HG02798 (cell line): ENCODE measurements at regions not wholly inside any gene's neighbourhood (a gene's known extent, or its start where the extent isn't known, plus 50 kb on each side); places are given as distances from the start of the nearest gene placed in this dataset.
"Not testable (repeated sequence)": the region's sequence is repeated elsewhere in the genome, so short reads cannot be mapped to it uniquely, and the experiment has no call there.

Experiments used
- ATAC-seq: cut with Tn5 transposase; IDR thresholded peaks from one replicate; pipeline ENCODE4 v1.9.1; 2021; ENCODE audit warnings: mild to moderate bottlenecking; ENCODE audit not compliant: unreplicated experiment, poor library complexity

GRCh38 chr2:234863043-234863934, 88.5 kb upstream of the SH3BP4 start:
- no peak for ATAC-seq

GRCh38 chr2:234861841-234862735, 89.7 kb upstream of the SH3BP4 start:
- no peak for ATAC-seq

- not testable (repeated sequence) for ATAC-seq
These were observed 92.4 kb upstream of the SH3BP4 start for GRCh38 chr2:234859330-234859872.

DNA sequence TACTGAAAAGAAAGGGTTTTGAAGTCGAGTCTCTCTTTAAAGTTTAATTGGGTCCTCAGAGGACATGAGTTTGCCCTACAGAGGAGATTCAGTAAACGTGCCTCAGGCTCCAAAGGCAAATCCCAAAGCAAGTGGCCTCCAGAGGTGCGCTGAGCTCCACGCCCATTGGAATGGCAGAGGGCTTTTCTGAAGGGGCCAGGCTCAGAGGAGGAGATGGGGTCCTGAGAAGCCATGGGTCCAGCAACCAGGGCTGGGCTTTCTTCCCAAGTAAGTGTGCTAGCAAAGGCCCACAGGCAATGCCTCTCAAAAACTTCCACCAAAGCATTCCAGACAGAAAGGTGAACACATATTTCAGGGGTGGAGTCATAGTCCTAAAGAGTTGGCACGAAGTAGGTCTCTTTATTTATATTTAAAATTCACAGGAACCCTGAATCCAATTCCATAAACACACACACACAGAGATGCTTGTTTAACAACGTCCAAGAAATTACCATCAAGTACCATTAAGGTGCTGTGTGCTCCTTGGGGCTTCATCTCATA, 93.0 kb upstream of the SH3BP4 start:
- no peak for ATAC-seq

GRCh38 chr2:234858145-234858544, 93.7 kb upstream of the SH3BP4 start:
- ATAC-seq = no peak

DNA sequence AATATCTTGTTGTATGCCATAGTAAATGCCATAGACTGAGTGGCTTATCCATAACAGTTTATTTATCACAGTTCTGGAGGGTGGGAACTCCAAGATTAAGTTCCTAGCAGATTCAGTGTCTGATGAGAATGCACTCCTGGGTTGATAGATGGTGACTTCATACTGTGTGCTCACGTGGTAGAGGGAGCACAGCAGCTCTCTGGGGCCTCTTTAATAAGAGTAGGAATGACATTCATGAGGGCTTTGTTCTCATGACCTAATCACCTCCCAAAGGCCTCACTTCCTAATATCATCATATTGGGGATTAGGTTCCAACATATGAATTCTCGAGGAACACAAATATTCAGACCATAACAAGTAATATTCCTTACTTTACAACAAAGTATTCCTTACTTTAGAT, 98.1 kb upstream of the SH3BP4 start:
- no peak for ATAC-seq

- ATAC-seq = no peak
These were observed 98.9 kb upstream of the SH3BP4 start for GRCh38 chr2:234852941-234853340.

DNA sequence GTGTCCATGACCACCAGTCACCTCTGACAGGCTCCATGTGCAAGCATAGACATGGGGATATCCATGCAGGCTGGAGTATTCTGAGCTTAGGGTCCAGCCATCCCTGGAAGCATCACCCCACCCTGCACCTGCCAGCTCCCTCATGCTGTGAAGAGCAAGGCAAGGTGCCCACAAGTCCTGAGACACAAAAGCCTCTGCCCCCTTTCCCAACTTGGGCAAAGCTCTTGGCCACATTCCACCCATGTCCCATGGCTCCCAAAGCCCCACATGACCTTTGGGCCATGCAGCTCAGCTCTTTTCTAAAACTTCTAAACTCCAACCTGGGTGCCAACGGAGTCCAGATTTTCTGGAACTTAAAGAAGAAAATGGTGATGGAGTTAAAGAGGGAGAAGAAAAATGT, 99.8 kb upstream of the SH3BP4 start:
- ATAC-seq = no peak

- ATAC-seq = no peak
These were observed 100.4 kb upstream of the SH3BP4 start for GRCh38 chr2:234851451-234851850.

GRCh38 chr2:234850818-234851217, 101.0 kb upstream of the SH3BP4 start:
- no peak for ATAC-seq

- no peak for ATAC-seq
These were observed 102.1 kb upstream of the SH3BP4 start for GRCh38 chr2:234849678-234850077.

DNA sequence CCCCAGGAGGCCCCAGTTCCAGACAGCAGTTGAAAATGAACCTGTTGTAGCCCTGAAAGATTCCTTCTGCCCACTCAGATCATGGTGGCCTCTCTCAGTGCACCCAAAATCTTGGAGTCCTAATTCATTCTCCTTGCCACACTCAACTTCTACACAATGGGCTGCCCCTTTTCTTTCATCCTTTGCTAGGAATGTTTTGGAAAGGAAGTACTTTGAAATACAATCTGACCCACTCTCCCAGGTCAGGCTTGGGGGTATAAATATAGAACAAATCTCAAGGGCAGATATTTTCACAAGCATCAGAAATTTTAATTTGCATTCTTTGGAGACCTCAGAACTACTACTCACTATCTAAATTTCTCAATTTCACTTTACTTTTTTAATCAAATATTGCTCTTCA, 103.2 kb upstream of the SH3BP4 start:
- ATAC-seq = no peak

- ATAC-seq = no peak
These were observed 104.2 kb upstream of the SH3BP4 start for GRCh38 chr2:234847639-234848038.

DNA sequence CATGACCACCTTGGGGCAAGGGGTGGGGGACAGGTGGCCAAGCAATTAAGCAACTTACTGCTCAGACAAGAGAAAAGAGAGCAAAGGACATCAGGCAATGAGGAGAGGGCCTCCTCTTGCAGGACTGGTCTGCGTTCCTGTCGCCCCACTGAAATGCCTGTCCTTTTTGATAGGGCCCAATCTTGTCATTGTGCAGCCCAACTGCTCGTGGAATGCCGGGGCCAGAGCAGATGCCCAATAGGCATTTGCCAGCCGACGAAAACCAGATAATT, 104.5 kb upstream of the SH3BP4 start:
- ATAC-seq = no peak

- ATAC-seq = no peak
These were observed 105.0 kb upstream of the SH3BP4 start for GRCh38 chr2:234846599-234847363.

- no peak for ATAC-seq
These were observed 105.9 kb upstream of the SH3BP4 start for GRCh38 chr2:234845602-234846590.

DNA sequence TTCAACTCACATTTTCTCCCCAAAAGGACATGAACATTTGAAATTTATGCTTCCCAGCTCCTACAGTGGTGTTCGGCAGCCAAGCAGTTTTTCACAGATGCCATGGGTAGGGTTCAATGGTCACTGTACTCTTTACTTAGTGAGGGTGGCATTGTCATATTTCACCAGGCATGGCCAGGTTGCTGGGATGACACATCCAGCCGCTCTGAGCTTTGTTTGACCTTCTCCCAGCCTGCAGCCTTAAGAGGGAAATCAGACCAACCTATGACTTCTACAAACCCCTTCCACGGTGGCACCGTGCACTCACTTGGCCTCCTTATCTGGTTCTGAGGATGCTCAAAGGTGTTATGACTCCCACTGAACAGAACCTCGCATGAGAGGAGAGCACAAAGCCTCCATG, 108.4 kb upstream of the SH3BP4 start:
- ATAC-seq = no peak

- no peak for ATAC-seq
These were observed 109.1 kb upstream of the SH3BP4 start for GRCh38 chr2:234842753-234843152.
